ENCODE measurements at regions not wholly inside any gene's neighbourhood (a gene's known extent, or its start where the extent isn't known, plus 50 kb on each side); places are given as distances from the start of the nearest gene placed in this dataset.

- no peak for TF ChIP-seq CTCF (conservative IDR thresholded peaks at IDR 0.05; ENCODE audit: low read depth, low read length)
- TF ChIP-seq EZH2 (IDR thresholded peaks at IDR 0.05; ENCODE audit: low read length, unreplicated experiment): no peak
- no peak for TF ChIP-seq EZH2phosphoT487 (IDR thresholded peaks at IDR 0.05; ENCODE audit: borderline replicate concordance, low read length)
Measured at GRCh38 chr3:95813244-95813643, 1001.1 kb upstream of the EPHA6 start.

Measured in PC-3 (cell line).